Body of pancreas (tissue), 4 donors: ENCODE measurements at regions not wholly inside any gene's neighbourhood (a gene's known extent, or its start where the extent isn't known, plus 50 kb on each side); places are given as distances from the start of the nearest gene placed in this dataset.

Source experiments
- ATAC-seq: fragments of 150-250 bp; one replicate; pipeline ENCODE4 v1.9.1; 2016
- DNase-seq, 4 donors: peaks; one replicate each; pipeline ENCODE4 v3.0.0-alpha.2; 2019
- H3K27ac ChIP-seq, 4 donors: fragments of 200-600 bp; sonication (generic); 1 replicate in 3 of 4; 2 replicates in 1 of 4; pipeline versions ENCODE4 v1.5.1 to v1.6.1; 2016 to 2019; ENCODE audit warnings: mild to moderate bottlenecking in 1 of 4, mixed read lengths in 1 of 4, moderate library complexity in 1 of 4
- H3K27me3 ChIP-seq, 2 donors: fragments of 200-600 bp; sonication (generic); one replicate each; pipeline ENCODE4 v1.6.0; 2016; ENCODE audit warnings: mild to moderate bottlenecking in 1 of 2
- H3K36me3 ChIP-seq, 2 donors: fragments of 200-600 bp; sonication (generic); replicated peaks in 1 of 2; 2 replicates each; pipeline ENCODE4 v1.5.1; 2016; ENCODE audit warnings: low read depth in 2 of 2; ENCODE audit not compliant: insufficient read depth in 1 of 2
- H3K4me1 ChIP-seq: fragments of 200-600 bp; sonication (generic); one replicate; pipeline ENCODE4 v1.6.0; 2016
- H3K4me3 ChIP-seq, 2 donors: fragments of 200-600 bp; sonication (generic); 1 replicate in 1 of 2; 2 replicates in 1 of 2; pipeline ENCODE4 v1.5.1; 2016 to 2019
- H3K9me3 ChIP-seq, 3 donors: fragments of 200-600 bp; sonication (generic); 1 replicate in 2 of 3; 2 replicates in 1 of 3; pipeline ENCODE4 v1.5.1; 2016
- POLR2A ChIP-seq, 3 donors: fragments of 450-650 bp; IDR thresholded peaks; one replicate each; pipeline ENCODE4 v1.6.1; 2016; ENCODE audit warnings: antibody characterized with exemption in 3 of 3, mild to moderate bottlenecking in 2 of 3
- WGBS, 2 donors: methylation state at CpG; one replicate each; pipeline ENCODE4 v1.1.5; 2017; 5-methylcytosine and 5-hydroxymethylcytosine counted together
- intact Hi-C: fragments of 100-400 bp; cut with DNase I; formaldehyde crosslinking; loops from one replicate; pipeline ENCODE4 v1.15.1; 2023
- TF ChIP-seq, protein P1 (sequence below), 7 experiments: fragments of 450-650 bp in 4 of 7; fragments of 200-600 bp in 3 of 7; sonication (generic) in 3 of 7; IDR thresholded peaks; one replicate each; pipeline ENCODE4 v1.5.1; 2016 to 2019; ENCODE audit warnings: antibody characterized with exemption in 7 of 7

GRCh38 chr13:21946964-21947363 is 276.1 kb downstream of the FGF9 start:
- H3K27me3 ChIP-seq = no peaks in the 10 kb centered on the region
- H3K4me3 ChIP-seq = no peak overlapping the region
- H3K4me1 ChIP-seq = no peaks in the 10 kb centered on the region
- WGBS, 2 donors = 61 to 83% methylated on average over 6 of the region's 6 CpGs
- no peaks in the 10 kb centered on the region for H3K36me3 ChIP-seq
- DNase-seq (no peak), ATAC-seq (no peak)
- H3K9me3 ChIP-seq = peaks cover 0 to 7% (median 0%) of the 10 kb centered on the region in 3 donors
- no peak overlapping the region for H3K27ac ChIP-seq
- intact Hi-C loops = no loop called here
- no peak for TF ChIP-seq POLR2A (IDR thresholded peaks at IDR 0.05)
- TF ChIP-seq, protein P1, sequence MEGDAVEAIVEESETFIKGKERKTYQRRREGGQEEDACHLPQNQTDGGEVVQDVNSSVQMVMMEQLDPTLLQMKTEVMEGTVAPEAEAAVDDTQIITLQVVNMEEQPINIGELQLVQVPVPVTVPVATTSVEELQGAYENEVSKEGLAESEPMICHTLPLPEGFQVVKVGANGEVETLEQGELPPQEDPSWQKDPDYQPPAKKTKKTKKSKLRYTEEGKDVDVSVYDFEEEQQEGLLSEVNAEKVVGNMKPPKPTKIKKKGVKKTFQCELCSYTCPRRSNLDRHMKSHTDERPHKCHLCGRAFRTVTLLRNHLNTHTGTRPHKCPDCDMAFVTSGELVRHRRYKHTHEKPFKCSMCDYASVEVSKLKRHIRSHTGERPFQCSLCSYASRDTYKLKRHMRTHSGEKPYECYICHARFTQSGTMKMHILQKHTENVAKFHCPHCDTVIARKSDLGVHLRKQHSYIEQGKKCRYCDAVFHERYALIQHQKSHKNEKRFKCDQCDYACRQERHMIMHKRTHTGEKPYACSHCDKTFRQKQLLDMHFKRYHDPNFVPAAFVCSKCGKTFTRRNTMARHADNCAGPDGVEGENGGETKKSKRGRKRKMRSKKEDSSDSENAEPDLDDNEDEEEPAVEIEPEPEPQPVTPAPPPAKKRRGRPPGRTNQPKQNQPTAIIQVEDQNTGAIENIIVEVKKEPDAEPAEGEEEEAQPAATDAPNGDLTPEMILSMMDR (IDR thresholded peaks at IDR 0.05) = no peak

DNA sequence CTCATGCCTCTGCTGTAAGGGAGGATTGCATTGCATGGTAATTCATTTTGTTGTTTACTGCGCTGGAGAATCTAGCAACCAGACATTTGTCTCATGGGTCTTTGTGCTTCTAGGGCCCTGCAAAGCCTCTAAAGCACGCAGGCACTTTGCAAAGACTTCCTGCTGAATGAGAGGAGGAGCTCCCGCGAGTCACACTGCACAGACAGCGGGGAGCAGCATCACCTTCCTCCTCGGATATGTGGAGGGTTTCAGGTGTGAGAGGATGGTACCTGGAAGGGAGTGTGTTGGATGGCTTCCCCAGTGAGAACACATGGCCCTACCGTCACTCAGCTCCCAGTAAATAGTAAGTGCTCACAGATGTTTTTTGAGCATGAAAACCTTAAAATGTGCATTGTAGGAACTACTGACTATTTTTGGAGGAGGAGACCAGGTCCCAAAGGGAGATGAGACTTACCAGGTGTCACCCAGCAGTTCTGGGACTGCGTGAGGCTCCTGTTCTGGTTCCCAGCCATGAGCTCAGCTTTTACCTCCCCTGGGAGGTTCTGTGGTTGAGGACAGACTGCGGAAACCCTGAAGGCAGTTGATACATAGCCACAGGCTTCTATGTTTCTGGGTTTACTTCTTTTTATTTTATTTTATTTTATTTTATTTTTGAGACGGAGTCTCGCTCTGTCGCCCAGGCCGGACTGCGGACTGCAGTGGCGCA is 278.0 kb downstream of the FGF9 start:
- H3K4me1 ChIP-seq = no peaks in the 10 kb centered on the region
- H3K9me3 ChIP-seq = peaks cover 0 to 6% (median 0%) of the 10 kb centered on the region in 3 donors
- ATAC-seq = no peak
- H3K27ac ChIP-seq = no peak overlapping the region
- H3K36me3 ChIP-seq = no peaks in the 10 kb centered on the region
- 65 to 74% methylated on average over 5 to 9 of the region's 15 CpGs for WGBS, 2 donors
- H3K4me3 ChIP-seq = no peak overlapping the region
- intact Hi-C loops = no loop called here
- H3K27me3 ChIP-seq = no peaks in the 10 kb centered on the region
- TF ChIP-seq POLR2A (IDR thresholded peaks at IDR 0.05) = no peak
- TF ChIP-seq, protein P1 (IDR thresholded peaks at IDR 0.05) = no peak
- no peak for DNase-seq

- Histone ChIP-seq H3K27me3 (no peaks in the 10 kb centered on the region), H3K36me3 (no peaks in the 10 kb centered on the region), H3K4me1 (no peaks in the 10 kb centered on the region), H3K27ac (no peak overlapping the region), H3K4me3 (no peak overlapping the region), H3K9me3 (no peaks in the 10 kb centered on the region)
- no peak for DNase-seq
- WGBS, 2 donors = 16 to 35% methylated on average over 6 of the region's 6 CpGs
- TF ChIP-seq POLR2A (IDR thresholded peaks at IDR 0.05) = no peak
- TF ChIP-seq, protein P1 (IDR thresholded peaks at IDR 0.05) = no peak
- ATAC-seq = no peak
- intact Hi-C loops = no loop called here
These were observed 279.1 kb downstream of the FGF9 start for GRCh38 chr13:21949818-21950429.

DNA sequence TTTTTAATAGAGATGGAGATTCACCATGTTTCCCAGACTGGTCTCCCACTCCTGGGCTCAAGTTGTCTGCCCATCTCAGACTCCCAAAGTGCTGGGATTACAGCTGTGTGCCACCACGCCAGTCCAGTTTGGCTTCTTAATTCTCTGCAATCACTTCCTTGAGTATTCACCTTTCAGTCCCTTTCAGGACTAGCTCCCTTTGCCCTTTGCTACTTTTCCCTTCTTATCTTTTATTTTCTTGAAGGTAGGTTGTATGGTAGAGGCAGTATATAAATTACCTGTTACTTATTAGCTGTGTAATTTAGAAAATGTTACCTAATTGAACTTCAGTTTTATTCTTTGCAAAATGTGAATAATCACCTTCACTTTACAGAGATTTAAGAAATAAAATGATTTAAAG is 285.8 kb downstream of the FGF9 start:
- H3K27me3 ChIP-seq = no peaks in the 10 kb centered on the region
- no peak for TF ChIP-seq POLR2A (IDR thresholded peaks at IDR 0.05)
- TF ChIP-seq, protein P1 (IDR thresholded peaks at IDR 0.05) = no peak
- no peaks in the 10 kb centered on the region for H3K4me1 ChIP-seq
- no peak for DNase-seq
- no peak for ATAC-seq
- H3K36me3 ChIP-seq = no peaks in the 10 kb centered on the region
- no peaks in the 10 kb centered on the region for H3K9me3 ChIP-seq
- no peak overlapping the region for H3K4me3 ChIP-seq
- WGBS, 2 donors = 50 to 69% methylated on average over 1 of the region's 1 CpG
- no peak overlapping the region for H3K27ac ChIP-seq
- intact Hi-C loops = no loop called here

DNA sequence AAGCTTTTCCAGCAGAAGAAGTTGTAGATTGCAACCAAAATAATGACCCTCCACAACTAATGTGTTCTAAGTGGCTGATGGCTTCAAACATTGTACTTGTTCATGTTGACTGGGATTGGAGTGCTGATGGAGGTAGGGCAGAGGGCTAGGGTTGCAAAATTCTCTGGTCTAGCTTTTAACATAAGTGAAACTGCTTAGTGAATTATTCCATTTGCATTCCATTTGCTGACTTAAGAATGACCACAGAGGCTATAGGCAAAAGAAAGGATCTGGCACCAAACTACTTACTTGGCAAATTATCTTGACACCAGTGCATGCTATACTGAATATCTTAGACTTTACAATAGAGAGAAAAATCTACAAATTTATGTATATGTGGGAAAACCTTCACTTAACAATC is 287.0 kb downstream of the FGF9 start:
- Histone ChIP-seq H3K4me1 (no peaks in the 10 kb centered on the region), H3K4me3 (no peak overlapping the region), H3K27ac (no peak overlapping the region), H3K36me3 (no peaks in the 10 kb centered on the region), H3K27me3 (no peaks in the 10 kb centered on the region), H3K9me3 (no peaks in the 10 kb centered on the region)
- intact Hi-C loops = no loop called here
- TF ChIP-seq, protein P1 (IDR thresholded peaks at IDR 0.05) = no peak
- no peak for TF ChIP-seq POLR2A (IDR thresholded peaks at IDR 0.05)
- DNase-seq = no peak
- ATAC-seq = no peak
